CD4-positive, alpha-beta T cell (primary cell): ENCODE measurements at regions not wholly inside any gene's neighbourhood (a gene's known extent, or its start where the extent isn't known, plus 50 kb on each side); places are given as distances from the start of the nearest gene placed in this dataset.

Source experiments
- ATAC-seq: fragments of 200-7000 bp; cut with Tn5 transposase; one replicate; pipeline ENCODE4 v1.10.0; 2022; ENCODE audit warnings: mild to moderate bottlenecking; ENCODE audit not compliant: poor library complexity
- CTCF ChIA-PET: fragments of 350-600 bp; sonication (Branson Sonifier 250); formaldehyde crosslinking; loops from one replicate; lab custom pipeline; 2021; ENCODE audit warnings: antibody characterized with exemption, inconsistent platforms; lab: Charles Lee
- POLR2A ChIA-PET: fragments of 350-600 bp; sonication (Branson Sonifier 250); formaldehyde crosslinking; loops from one replicate; lab custom pipeline; 2021; ENCODE audit warnings: antibody characterized with exemption, inconsistent platforms; lab: Charles Lee
- DNase-seq, 14 experiments: peaks; one replicate each; pipeline ENCODE4 v3.0.0-alpha.2; 2013 to 2020; ENCODE audit warnings: mixed read lengths in 2 of 14
- H3K27ac ChIP-seq, 2 donors: one replicate each; pipeline versions ENCODE4 v1.5.1 to v1.7.0; 2013; ENCODE audit warnings: low read length in 2 of 2, low read depth in 1 of 2, mild to moderate bottlenecking in 1 of 2
- H3K27me3 ChIP-seq, 2 experiments: 1 replicate in 1 of 2; 2 replicates in 1 of 2; pipeline versions ENCODE4 v1.6.1 to v1.7.0; 2013; ENCODE audit warnings: low read length in 2 of 2, control low read depth in 1 of 2, mild to moderate bottlenecking in 1 of 2, moderate library complexity in 1 of 2; ENCODE audit not compliant: insufficient read depth in 2 of 2, control insufficient read depth in 1 of 2
- H3K36me3 ChIP-seq: one replicate; pipeline ENCODE4 v1.6.1; 2013; ENCODE audit warnings: low read length, control low read depth; ENCODE audit not compliant: insufficient read depth
- H3K4me1 ChIP-seq: one replicate; pipeline ENCODE4 v1.6.1; 2013; ENCODE audit warnings: low read length, control low read depth; ENCODE audit not compliant: insufficient read depth
- H3K4me3 ChIP-seq: one replicate; pipeline ENCODE4 v1.5.1; 2013; ENCODE audit warnings: mild to moderate bottlenecking, low read length, moderate library complexity
- H3K9me3 ChIP-seq, 2 experiments: 1 replicate in 1 of 2; 2 replicates in 1 of 2; pipeline versions ENCODE4 v1.6.1 to v1.7.0; 2013; ENCODE audit warnings: low read length in 2 of 2, mild to moderate bottlenecking in 2 of 2, control low read depth in 1 of 2, moderate library complexity in 1 of 2; ENCODE audit not compliant: control insufficient read depth in 1 of 2, insufficient read depth in 1 of 2
- H3K27ac Mint-ChIP-seq: one replicate; pipeline ENCODE4 v1.8.0; 2020; ENCODE audit warnings: mixed read lengths
- H3K27me3 Mint-ChIP-seq: one replicate; pipeline ENCODE4 v1.8.0; 2021; ENCODE audit warnings: mixed read lengths
- H3K36me3 Mint-ChIP-seq: one replicate; pipeline ENCODE4 v1.8.0; 2021; ENCODE audit warnings: low read depth, mixed read lengths
- H3K4me1 Mint-ChIP-seq: one replicate; pipeline ENCODE4 v1.8.0; 2021; ENCODE audit warnings: low read depth, mixed read lengths
- H3K4me3 Mint-ChIP-seq: one replicate; pipeline ENCODE4 v1.8.0; 2020; ENCODE audit warnings: mild to moderate bottlenecking, mixed read lengths
- H3K9me3 Mint-ChIP-seq: one replicate; pipeline ENCODE4 v1.8.0; 2020; ENCODE audit warnings: mixed read lengths
- intact Hi-C, 2 experiments: fragments of 100-400 bp; cut with DNase I in 1 of 2; cut with micrococcal nuclease in 1 of 2; formaldehyde crosslinking; loops; one replicate each; pipeline versions ENCODE4 v1.15.1 to v1.9.0; 2023 to 2025; cut with DNase I, micrococcal nuclease
- TF ChIP-seq, protein P1 (sequence below): fragments of 200-600 bp; IDR thresholded peaks from one replicate; pipeline ENCODE4 v1.8.0; 2022; ENCODE audit warnings: antibody characterized with exemption, mild to moderate bottlenecking

DNA sequence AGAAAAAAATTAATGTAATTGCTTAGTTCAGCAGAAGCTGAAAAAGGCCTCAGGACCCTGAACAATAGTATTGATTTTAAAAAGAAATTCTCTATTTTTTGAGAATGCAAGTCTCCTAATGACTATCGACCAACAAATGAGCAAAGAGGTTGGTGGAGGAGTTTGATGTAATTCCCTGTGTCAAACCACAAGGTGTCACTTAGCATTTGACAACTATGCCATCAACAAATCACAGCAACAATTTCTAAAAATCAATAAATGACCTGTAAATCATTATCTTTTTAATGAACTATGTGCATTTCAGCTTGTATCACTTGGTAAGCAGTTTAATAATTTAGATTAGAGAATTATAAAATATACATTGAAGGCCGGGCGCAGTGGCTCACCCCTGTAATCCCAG, 133.7 kb downstream of the PRELID2 start:
- H3K27me3 Mint-ChIP-seq = peaks cover 3% of the 10 kb centered on the region
- Histone ChIP-seq H3K4me3 (no peak overlapping the region), H3K9me3 (peaks cover 0 to 8% of the 10 kb centered on the region in 2 experiments), H3K4me1 (no peaks in the 10 kb centered on the region), H3K36me3 (no peaks in the 10 kb centered on the region), H3K27ac (no peak overlapping the region), H3K27me3 (no peaks in the 10 kb centered on the region)
- H3K36me3 Mint-ChIP-seq = no peaks in the 10 kb centered on the region
- no peaks in the 10 kb centered on the region for H3K9me3 Mint-ChIP-seq
- H3K4me3 Mint-ChIP-seq = no peak overlapping the region
- TF ChIP-seq, protein P1, sequence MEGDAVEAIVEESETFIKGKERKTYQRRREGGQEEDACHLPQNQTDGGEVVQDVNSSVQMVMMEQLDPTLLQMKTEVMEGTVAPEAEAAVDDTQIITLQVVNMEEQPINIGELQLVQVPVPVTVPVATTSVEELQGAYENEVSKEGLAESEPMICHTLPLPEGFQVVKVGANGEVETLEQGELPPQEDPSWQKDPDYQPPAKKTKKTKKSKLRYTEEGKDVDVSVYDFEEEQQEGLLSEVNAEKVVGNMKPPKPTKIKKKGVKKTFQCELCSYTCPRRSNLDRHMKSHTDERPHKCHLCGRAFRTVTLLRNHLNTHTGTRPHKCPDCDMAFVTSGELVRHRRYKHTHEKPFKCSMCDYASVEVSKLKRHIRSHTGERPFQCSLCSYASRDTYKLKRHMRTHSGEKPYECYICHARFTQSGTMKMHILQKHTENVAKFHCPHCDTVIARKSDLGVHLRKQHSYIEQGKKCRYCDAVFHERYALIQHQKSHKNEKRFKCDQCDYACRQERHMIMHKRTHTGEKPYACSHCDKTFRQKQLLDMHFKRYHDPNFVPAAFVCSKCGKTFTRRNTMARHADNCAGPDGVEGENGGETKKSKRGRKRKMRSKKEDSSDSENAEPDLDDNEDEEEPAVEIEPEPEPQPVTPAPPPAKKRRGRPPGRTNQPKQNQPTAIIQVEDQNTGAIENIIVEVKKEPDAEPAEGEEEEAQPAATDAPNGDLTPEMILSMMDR = no peak
- ATAC-seq (no peak), DNase-seq (no peak)
- intact Hi-C loops = no loop called here
- no peaks in the 10 kb centered on the region for H3K4me1 Mint-ChIP-seq
- H3K27ac Mint-ChIP-seq = no peak overlapping the region
- POLR2A ChIA-PET = no interaction called here
- CTCF ChIA-PET = no interaction called here

DNA sequence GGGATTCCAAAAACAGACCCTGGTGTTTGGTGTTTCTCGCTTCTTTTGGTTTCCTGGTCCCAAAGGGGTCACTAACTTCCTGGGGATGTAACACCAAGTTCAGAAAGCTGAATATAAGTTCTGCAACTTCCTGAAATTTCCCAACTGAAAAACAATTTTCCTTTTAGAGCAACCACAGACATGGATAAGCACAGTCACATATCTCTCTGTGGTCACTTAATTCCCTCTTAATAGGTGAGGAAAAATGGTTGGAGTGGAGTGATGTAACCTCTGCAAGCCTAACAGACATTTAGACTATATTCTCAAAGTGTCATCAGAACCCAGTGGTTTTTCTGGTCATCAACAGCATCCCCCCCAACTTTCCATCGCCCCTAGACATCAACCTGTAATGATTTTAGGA, 135.3 kb downstream of the PRELID2 start:
- TF ChIP-seq, protein P1 = no peak
- H3K27ac ChIP-seq = no peak overlapping the region
- CTCF ChIA-PET = no interaction called here
- no peak overlapping the region for H3K4me3 ChIP-seq
- no peak overlapping the region for H3K27ac Mint-ChIP-seq
- H3K36me3 ChIP-seq = no peaks in the 10 kb centered on the region
- H3K4me1 Mint-ChIP-seq = no peaks in the 10 kb centered on the region
- no peaks in the 10 kb centered on the region for H3K9me3 Mint-ChIP-seq
- POLR2A ChIA-PET = no interaction called here
- H3K9me3 ChIP-seq = peaks cover 0 to 8% of the 10 kb centered on the region in 2 experiments
- intact Hi-C loops = loop anchor here in 1 of 2 experiments (5.0 kb wide), 1 partner anchor 432 kb away; no protein-coding TSS in a partner anchor
- H3K36me3 Mint-ChIP-seq = no peaks in the 10 kb centered on the region
- no peaks in the 10 kb centered on the region for H3K4me1 ChIP-seq
- ATAC-seq (no peak), DNase-seq (no peak)
- H3K27me3 ChIP-seq = no peaks in the 10 kb centered on the region
- no peak overlapping the region for H3K4me3 Mint-ChIP-seq
- H3K27me3 Mint-ChIP-seq = peaks cover 7% of the 10 kb centered on the region

DNA sequence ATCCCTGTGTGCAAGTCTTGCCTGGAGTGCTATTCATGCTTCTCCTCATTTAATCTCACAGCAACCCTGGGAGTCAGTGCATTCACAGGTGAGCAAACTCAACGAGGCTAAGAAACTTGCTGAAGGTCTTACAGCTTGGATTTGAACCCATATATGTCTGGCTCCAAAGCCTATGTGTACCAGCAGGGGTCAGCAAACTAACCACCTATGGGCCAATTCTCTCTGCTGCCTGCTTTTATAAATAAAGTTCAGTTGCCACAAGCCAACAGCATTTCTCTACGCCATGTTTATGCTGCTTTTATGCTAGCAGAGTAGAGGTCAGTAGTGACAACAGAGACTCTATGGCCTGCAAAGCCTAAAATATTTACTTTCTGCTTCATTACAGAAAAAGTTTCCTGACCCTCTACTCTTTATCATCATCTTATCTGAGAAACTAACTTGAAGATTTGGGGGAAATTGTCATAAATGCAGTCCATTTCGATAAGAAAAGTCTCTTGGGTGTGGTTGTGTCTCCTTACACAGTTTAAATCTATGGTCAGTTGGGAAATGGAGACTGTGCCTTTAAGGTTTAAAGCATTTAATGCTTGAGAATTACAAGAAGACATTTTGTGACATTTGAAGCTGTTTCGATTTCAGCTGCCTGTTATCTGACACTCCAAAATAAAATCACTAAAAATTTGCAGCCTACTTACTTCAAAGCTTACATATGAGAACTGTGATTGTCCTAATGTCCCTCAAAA, 137.7 kb downstream of the PRELID2 start:
- no peaks in the 10 kb centered on the region for H3K27me3 ChIP-seq
- no peak overlapping the region for H3K4me3 ChIP-seq
- intact Hi-C loops = loop anchor here in 1 of 2 experiments (5.0 kb wide), 1 partner anchor 435 kb away; no protein-coding TSS in a partner anchor
- peaks cover 0 to 8% of the 10 kb centered on the region in 2 experiments for H3K9me3 ChIP-seq
- no peaks in the 10 kb centered on the region for H3K4me1 ChIP-seq
- DNase-seq (peak in 3 of 14 experiments; percentile 9 to 13 (median 10)), ATAC-seq (no peak)
- Mint-ChIP-seq H3K4me1 (no peaks in the 10 kb centered on the region), H3K27ac (no peak overlapping the region), H3K9me3 (no peaks in the 10 kb centered on the region), H3K36me3 (no peaks in the 10 kb centered on the region), H3K27me3 (peaks cover 7% of the 10 kb centered on the region), H3K4me3 (no peak overlapping the region)
- H3K36me3 ChIP-seq = no peaks in the 10 kb centered on the region
- CTCF ChIA-PET = no interaction called here
- TF ChIP-seq, protein P1 = no peak
- POLR2A ChIA-PET = no interaction called here
- H3K27ac ChIP-seq = no peak overlapping the region
